Fibroblast of upper back skin (primary cell): ENCODE measurements at regions not wholly inside any gene's neighbourhood (a gene's known extent, or its start where the extent isn't known, plus 50 kb on each side); places are given as distances from the start of the nearest gene placed in this dataset.

ENCODE experiments used
- DNase-seq: peaks from one replicate; pipeline ENCODE4 v3.0.0-alpha.2; 2013

DNA sequence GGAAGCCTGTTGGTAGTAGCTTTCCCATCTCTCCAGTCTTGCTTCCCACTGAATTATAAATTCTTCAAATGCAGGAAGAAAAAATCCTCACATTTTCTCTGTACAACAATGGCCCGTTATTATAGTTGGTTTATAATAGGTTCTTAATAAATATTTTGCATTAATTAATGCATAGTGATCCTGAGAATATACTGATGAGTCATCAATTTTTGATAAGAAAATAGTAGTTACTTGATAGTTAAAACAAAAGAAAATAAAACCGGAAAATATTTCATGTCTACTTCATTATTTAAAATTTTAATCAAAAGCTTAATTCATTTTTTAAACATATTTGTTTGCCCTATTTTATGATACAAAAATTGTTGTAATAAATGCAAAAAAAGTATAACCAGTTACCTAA is 762.6 kb downstream of the BRINP1 start:
- DNase-seq, result no peak

- DNase-seq, result peak; percentile 39
Measured at GRCh38 chr9:118609355-118610044, 759.7 kb downstream of the BRINP1 start.

DNA sequence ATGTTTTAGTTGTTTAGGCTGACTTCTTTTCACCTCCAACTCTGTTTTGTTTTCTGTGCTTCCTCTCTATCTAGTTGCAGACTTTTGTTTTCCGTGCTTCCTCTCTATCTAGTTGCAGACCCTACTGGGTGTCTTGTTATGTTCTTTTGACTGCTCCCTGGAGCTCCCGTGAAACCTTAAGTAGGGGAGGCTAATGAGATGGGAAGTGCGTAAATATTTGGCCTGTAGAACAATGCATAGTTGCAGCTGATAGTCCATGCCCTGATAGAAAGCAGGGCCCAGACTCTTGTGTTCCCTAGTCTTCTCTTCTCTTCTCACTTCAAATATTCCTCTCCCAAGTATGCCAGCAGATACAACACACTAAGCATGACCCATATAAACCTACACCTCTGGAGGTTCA is 757.0 kb downstream of the BRINP1 start:
- DNase-seq, result no peak

DNA sequence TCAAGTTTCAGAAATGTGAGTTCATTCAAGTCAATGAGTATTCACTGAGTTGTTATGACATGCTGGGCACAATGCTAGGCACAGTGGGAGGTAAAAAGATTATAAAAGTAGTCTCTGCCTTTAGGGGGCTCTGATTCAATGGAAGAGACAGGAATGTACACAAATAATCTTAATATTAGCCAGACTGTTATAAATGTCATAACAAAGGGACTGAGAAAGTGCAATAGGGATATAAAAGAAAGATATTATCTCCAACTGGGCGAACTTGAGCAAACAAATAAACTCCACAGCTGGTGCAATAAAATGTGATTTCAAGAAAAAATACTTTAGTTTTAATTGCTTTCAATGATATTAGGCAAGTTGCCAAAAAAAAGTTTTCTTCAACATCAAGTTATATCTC is 755.2 kb downstream of the BRINP1 start:
- no peak for DNase-seq

DNA sequence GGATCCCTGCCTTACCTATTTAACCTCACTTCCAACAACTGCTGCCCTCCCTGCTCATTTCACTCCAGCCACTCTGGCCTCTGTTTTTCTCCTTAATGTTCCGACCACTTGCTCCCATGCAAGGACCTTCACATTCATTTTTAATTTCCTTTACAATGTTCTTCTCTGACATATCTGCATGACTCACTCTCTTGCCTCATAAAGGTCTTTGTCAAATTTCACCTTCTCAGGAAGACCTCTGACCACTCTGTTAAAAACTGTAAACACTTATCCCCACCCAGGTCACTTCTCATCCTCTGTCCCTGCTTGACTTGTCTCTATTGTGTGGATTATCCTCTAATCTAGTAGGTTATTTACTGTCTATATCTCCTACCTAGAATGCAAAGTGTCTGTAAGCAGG is 751.2 kb downstream of the BRINP1 start:
- no peak for DNase-seq

DNA sequence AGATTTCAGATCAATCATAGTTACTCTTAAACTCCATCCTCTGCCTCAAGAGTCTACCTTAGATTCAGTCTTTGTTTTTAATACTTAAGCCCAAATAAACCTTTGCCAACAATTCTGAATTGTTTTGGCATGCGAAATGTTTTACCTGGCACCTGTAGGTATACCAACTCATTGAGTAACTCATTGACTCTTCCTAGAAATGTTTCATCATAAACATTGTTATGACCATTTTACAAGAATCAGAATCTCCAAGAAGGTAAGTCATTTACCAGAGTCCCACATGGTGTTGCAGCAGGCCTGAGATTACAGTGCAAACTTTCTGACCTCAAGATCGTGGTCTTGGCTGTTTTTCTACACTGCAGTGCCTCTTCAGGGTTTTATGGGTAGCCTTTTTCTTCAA is 750.4 kb downstream of the BRINP1 start:
- no peak for DNase-seq

- DNase-seq, result no peak
Measured at GRCh38 chr9:118624608-118625007, 744.6 kb downstream of the BRINP1 start.

GRCh38 chr9:118630079-118630478 is 739.2 kb downstream of the BRINP1 start:
- no peak for DNase-seq

- no peak for DNase-seq
Measured at GRCh38 chr9:118630931-118631595, 738.2 kb downstream of the BRINP1 start.

DNA sequence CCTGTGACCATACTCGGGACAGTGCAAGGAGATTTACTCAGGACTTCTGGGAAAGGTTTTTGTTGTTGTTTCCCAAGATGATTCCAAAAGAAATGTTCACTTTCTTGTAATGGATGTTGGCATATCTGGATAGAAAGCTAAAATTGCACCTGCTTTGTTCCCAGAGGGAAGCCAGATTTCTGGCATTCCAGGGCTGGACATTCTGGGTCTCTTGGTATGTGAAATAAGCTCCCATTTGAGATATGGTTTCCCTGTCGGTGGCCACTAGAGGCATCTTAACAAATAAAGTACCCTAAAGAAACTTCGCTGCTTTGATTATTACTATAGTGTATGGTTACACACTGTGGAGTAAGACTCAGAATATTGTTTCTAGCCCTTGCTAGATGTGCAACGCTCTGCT is 737.3 kb downstream of the BRINP1 start:
- no peak for DNase-seq

- no peak for DNase-seq
Measured at GRCh38 chr9:118635416-118635815, 733.8 kb downstream of the BRINP1 start.

DNA sequence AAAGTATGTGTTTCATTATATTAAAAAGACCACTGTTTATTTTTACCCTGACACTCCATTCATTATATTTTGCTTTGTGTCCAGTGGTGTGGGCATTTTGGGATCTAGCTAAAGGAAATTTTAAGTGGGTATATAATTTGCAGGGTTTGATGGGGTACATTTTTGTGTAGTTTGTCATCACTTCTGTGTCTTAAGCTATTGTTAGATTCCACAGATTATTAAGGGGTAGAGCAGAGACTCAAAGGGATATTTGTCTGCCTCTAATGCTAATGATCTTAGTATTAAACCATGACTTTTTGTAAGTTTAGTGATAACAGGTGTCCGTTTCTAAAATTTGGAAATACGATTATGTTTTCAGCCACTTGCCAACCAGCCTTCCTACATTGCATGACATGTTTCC is 731.6 kb downstream of the BRINP1 start:
- DNase-seq, result no peak

DNA sequence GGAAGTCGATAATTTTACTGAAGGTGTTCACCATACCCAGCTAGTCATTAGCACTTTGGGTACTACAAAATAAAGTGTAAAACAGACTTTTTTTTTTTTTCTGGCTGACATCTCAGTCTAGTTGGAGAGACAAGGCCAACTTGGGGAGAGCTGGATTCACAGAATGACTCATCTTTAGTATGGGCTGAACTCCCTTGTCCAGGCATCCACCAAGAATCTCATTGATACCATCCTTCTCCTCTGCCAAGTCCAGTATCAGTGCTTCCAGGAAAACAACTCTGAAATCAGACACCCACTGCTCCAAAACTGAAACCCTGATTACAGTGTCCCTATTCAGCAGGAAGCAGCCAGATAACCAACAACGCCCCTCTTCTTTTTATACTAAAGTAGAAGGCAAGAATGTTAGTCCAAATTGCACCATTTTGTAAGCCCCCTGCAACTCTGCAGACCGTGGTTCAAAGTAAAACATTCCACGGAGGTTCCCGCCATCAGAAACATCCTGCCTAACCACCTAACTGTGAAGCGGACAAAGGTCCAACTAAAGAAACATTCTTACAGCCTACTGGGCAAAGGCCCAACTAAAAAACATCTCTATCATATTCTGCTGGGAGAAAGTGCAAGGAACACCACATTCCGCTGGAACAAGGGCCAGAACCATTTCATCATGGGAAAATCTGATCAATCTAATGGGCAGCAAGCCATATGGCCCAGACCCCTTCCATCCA is 728.2 kb downstream of the BRINP1 start:
- DNase-seq, result peak; percentile 10

DNA sequence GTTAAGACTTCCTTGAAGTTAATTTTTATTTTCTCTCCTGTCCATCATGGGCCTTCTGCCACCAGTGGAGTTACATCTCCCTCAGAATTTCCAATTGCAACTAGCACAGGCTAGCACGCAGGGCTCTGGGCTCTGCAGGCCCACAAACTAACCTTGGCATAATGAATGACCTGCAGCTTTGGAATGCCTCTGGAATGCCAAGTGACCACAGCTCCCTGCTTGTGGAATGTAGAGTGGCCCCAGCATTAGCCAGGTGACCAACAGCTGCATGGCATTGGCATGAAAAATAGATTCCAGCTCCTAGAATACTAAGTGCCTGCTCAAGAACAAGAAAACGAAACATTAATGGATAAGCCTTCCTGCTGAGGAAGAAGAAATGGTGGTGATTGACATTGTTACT is 726.1 kb downstream of the BRINP1 start:
- peak; percentile 53 for DNase-seq

DNA sequence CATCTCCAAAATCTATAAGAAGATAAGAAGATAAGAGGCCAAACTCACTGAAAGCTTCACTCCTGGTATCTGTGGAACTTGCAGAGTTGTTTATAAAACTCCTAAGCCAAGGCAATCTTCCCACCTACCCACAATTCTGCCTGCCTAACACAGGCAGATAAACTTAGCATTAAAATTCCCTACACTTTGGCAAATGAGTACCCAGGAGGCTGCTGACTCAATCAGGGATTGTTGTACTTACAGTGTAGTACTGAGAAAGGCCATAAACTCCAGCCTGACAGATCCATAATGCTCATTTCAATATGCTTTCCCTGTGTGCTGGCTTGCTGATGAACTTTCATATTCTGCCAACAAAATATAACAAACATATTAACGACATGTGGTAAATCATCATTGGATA is 725.2 kb downstream of the BRINP1 start:
- no peak for DNase-seq

GRCh38 chr9:118647331-118647730 is 721.9 kb downstream of the BRINP1 start:
- DNase-seq, result no peak

- DNase-seq, result no peak
Measured at GRCh38 chr9:118650417-118650816, 718.8 kb downstream of the BRINP1 start.

DNA sequence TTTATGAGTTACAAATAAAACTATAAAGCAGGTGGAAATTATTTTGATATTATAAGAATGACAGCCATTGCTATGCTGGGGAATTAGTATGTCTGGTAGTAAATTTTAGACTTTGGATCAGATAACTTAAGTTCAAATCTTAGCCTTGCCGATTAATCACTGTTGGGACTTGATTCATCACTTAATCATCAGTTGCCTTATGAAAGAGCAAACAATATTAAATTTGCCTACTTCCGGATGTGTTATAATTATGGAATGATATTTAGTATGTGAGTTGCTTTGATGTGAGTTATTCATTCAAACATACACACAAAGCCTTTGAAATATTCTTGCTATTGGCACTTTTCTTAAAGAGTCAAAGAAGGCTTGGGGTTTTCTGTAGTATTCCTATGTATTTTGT is 717.7 kb downstream of the BRINP1 start:
- no peak for DNase-seq

GRCh38 chr9:118652258-118652657 is 717.0 kb downstream of the BRINP1 start:
- DNase-seq, result no peak

- no peak for DNase-seq
Measured at GRCh38 chr9:118652912-118653311, 716.3 kb downstream of the BRINP1 start.

GRCh38 chr9:118659011-118659410 is 710.2 kb downstream of the BRINP1 start:
- DNase-seq, result no peak

DNA sequence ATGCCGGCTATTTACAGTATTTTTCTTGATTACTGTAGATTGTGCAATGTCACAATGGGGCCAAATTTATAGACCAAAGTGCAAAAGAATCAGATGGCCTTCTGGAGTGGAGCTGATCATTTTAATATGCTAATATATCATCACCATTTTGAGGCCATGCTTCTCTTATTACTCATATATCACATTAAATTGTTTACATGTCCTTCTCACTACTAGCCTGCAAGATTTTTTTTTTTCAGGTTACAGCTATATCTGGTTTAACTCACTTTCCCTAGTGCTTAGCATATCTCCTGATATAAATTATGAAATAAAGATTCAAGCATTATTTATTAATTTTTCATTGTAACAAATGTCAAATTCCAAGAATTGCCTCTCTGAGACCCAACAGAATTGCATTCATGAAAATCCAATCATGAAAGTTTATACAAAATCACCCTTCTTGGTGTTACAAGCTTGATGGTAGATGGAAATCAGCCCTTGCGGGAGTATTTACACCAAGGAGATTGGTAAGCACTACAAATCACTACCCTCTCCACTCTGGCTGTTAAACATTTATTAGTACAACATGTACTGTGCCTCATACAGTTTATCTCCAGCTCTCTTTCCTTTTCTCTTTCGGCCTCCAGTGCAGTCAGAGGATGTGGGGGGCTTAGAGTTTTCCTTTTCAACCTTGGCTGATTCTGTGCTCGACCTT is 703.9 kb downstream of the BRINP1 start:
- DNase-seq, result no peak
